AG08395 (cell line): ENCODE measurements at regions not wholly inside any gene's neighbourhood (a gene's known extent, or its start where the extent isn't known, plus 50 kb on each side); places are given as distances from the start of the nearest gene placed in this dataset.
"Not testable (repeated sequence)": the region's sequence is repeated elsewhere in the genome, so short reads cannot be mapped to it uniquely, and the experiment has no call there.

Experiments
- DNase-seq: peaks from one replicate; pipeline ENCODE4 v3.0.0; 2012; ENCODE audit warnings: mixed read lengths, low spot score

GRCh38 chr1:233435622-233436021 lies 108.1 kb downstream of the MAP3K21 start:
- no peak for DNase-seq

GRCh38 chr1:233439721-233440120 lies 112.2 kb downstream of the MAP3K21 start:
- no peak for DNase-seq

GRCh38 chr1:233440951-233441401 lies 113.5 kb downstream of the MAP3K21 start:
- DNase-seq, result peak; percentile 61

GRCh38 chr1:233442026-233442780 lies 114.7 kb downstream of the MAP3K21 start:
- no peak for DNase-seq

- DNase-seq, result no peak
Measured at GRCh38 chr1:233443040-233443760, 115.7 kb downstream of the MAP3K21 start.

- no peak for DNase-seq
Measured at GRCh38 chr1:233444484-233444883, 117.0 kb downstream of the MAP3K21 start.

- no peak for DNase-seq
Measured at GRCh38 chr1:233445737-233446136, 118.2 kb downstream of the MAP3K21 start.

- no peak for DNase-seq
Measured at GRCh38 chr1:233446935-233447334, 119.4 kb downstream of the MAP3K21 start.

- no peak for DNase-seq
Measured at GRCh38 chr1:233448109-233448689, 120.7 kb downstream of the MAP3K21 start.

- DNase-seq, result no peak
Measured at GRCh38 chr1:233452724-233453123, 125.2 kb downstream of the MAP3K21 start.

GRCh38 chr1:233453433-233454200 lies 126.1 kb downstream of the MAP3K21 start:
- no peak for DNase-seq

- DNase-seq, result no peak
Measured at GRCh38 chr1:233459470-233459945, 132.0 kb downstream of the MAP3K21 start.

- DNase-seq, result no peak
Measured at GRCh38 chr1:233459968-233460367, 132.4 kb downstream of the MAP3K21 start.

- no peak for DNase-seq
Measured at GRCh38 chr1:233460692-233461091, 133.2 kb downstream of the MAP3K21 start.

GRCh38 chr1:233461847-233462246 lies 134.3 kb downstream of the MAP3K21 start:
- DNase-seq, result no peak

- DNase-seq, result no peak
Measured at GRCh38 chr1:233463333-233463732, 135.8 kb downstream of the MAP3K21 start.

- no peak for DNase-seq
Measured at GRCh38 chr1:233465745-233466343, 138.3 kb downstream of the MAP3K21 start.

- DNase-seq, result no peak
Measured at GRCh38 chr1:233470741-233471499, 143.0 kb upstream of the KCNK1 start.

- not testable (repeated sequence) for DNase-seq
Measured at GRCh38 chr1:233471851-233472250, 142.1 kb upstream of the KCNK1 start.

GRCh38 chr1:233472796-233473195 lies 141.1 kb upstream of the KCNK1 start:
- DNase-seq, result not testable (repeated sequence)
